ENCODE measurements at regions not wholly inside any gene's neighbourhood (a gene's known extent, or its start where the extent isn't known, plus 50 kb on each side); places are given as distances from the start of the nearest gene placed in this dataset.

DNA sequence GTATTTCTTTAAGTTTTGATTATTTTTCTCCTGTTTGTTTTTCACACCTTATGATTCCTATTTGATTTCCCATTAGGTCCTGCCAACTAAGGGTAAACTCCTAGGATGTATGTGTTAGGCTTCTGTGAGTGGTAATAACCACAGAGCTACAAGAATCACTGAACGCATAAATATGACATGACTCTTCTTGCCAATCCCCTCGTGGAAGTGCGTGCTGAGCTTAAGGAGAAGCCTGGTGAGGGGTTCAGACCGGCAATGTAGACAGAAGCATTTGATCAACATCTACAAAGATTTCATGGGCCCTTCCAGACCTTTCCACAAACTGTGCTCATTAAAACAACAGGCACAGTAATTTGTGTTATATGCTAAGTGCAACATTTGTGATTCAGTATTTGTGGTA, 273.8 kb upstream of the SNX7 start:
- no peak for ATAC-seq (ENCODE audit: low read depth)
- no peaks in the 10 kb centered on the region for H3K36me3 ChIP-seq (ENCODE audit: low read depth)
- H3K4me1 ChIP-seq (ENCODE audit: insufficient read depth, poor library complexity, severe bottlenecking) = peaks cover 16% of the 10 kb centered on the region
- H3K9me3 ChIP-seq (ENCODE audit: severe bottlenecking) = no peaks in the 10 kb centered on the region
- H3K4me3 ChIP-seq (ENCODE audit: severe bottlenecking) = no peak overlapping the region
- TF ChIP-seq CTCF (IDR thresholded peaks at IDR 0.05; ENCODE audit: poor library complexity, severe bottlenecking) = no peak
- H3K27ac ChIP-seq (ENCODE audit: poor library complexity, severe bottlenecking) = peak overlapping the region; percentile 74
- no peaks in the 10 kb centered on the region for H3K27me3 ChIP-seq (ENCODE audit: insufficient read depth, poor library complexity, severe bottlenecking)
- no peak for DNase-seq (ENCODE audit: low spot score)

GRCh38 chr1:98386675-98387440, 274.7 kb upstream of the SNX7 start:
- Histone ChIP-seq H3K4me3 (ENCODE audit: severe bottlenecking) (no peak overlapping the region), H3K4me1 (ENCODE audit: insufficient read depth, poor library complexity, severe bottlenecking) (peaks cover 16% of the 10 kb centered on the region), H3K27ac (ENCODE audit: poor library complexity, severe bottlenecking) (no peak overlapping the region), H3K9me3 (ENCODE audit: severe bottlenecking) (no peaks in the 10 kb centered on the region), H3K36me3 (ENCODE audit: low read depth) (no peaks in the 10 kb centered on the region), H3K27me3 (ENCODE audit: insufficient read depth, poor library complexity, severe bottlenecking) (no peaks in the 10 kb centered on the region)
- no peak for DNase-seq (ENCODE audit: low spot score)
- TF ChIP-seq CTCF (IDR thresholded peaks at IDR 0.05; ENCODE audit: poor library complexity, severe bottlenecking) = no peak
- no peak for ATAC-seq (ENCODE audit: low read depth)

GRCh38 chr1:98385652-98386051, 275.9 kb upstream of the SNX7 start:
- Histone ChIP-seq H3K4me3 (ENCODE audit: severe bottlenecking) (no peak overlapping the region), H3K4me1 (ENCODE audit: insufficient read depth, poor library complexity, severe bottlenecking) (peaks cover 16% of the 10 kb centered on the region), H3K27ac (ENCODE audit: poor library complexity, severe bottlenecking) (no peak overlapping the region), H3K27me3 (ENCODE audit: insufficient read depth, poor library complexity, severe bottlenecking) (no peaks in the 10 kb centered on the region), H3K36me3 (ENCODE audit: low read depth) (no peaks in the 10 kb centered on the region), H3K9me3 (ENCODE audit: severe bottlenecking) (no peaks in the 10 kb centered on the region)
- no peak for DNase-seq (ENCODE audit: low spot score)
- no peak for TF ChIP-seq CTCF (IDR thresholded peaks at IDR 0.05; ENCODE audit: poor library complexity, severe bottlenecking)
- no peak for ATAC-seq (ENCODE audit: low read depth)

- Histone ChIP-seq H3K27me3 (ENCODE audit: insufficient read depth, poor library complexity, severe bottlenecking) (no peaks in the 10 kb centered on the region), H3K4me1 (ENCODE audit: insufficient read depth, poor library complexity, severe bottlenecking) (peaks cover 16% of the 10 kb centered on the region), H3K4me3 (ENCODE audit: severe bottlenecking) (no peak overlapping the region), H3K9me3 (ENCODE audit: severe bottlenecking) (no peaks in the 10 kb centered on the region), H3K27ac (ENCODE audit: poor library complexity, severe bottlenecking) (no peak overlapping the region), H3K36me3 (ENCODE audit: low read depth) (no peaks in the 10 kb centered on the region)
- no peak for ATAC-seq (ENCODE audit: low read depth)
- TF ChIP-seq CTCF (IDR thresholded peaks at IDR 0.05; ENCODE audit: poor library complexity, severe bottlenecking) = no peak
- no peak for DNase-seq (ENCODE audit: low spot score)
Observed at GRCh38 chr1:98384461-98385141, 276.9 kb upstream of the SNX7 start.

All from RWPE2 (cell line).